HepG2 (cell line): ENCODE measurements at regions not wholly inside any gene's neighbourhood (a gene's known extent, or its start where the extent isn't known, plus 50 kb on each side); places are given as distances from the start of the nearest gene placed in this dataset.

Source experiments
- BCL6 ChIP-seq: IDR thresholded peaks from 2 replicates; pipeline ENCODE4 v1.6.1; 2016; ENCODE audit warnings: missing genetic modification reagents, missing compliant biosample characterization
- CTCF ChIP-seq: sonication (generic); formaldehyde crosslinking; IDR thresholded peaks from 2 replicates; pipeline ENCODE4 v1.5.0; 2020; ENCODE audit warnings: mild to moderate bottlenecking, missing genetic modification reagents, moderate library complexity
- KAT7 ChIP-seq: IDR thresholded peaks from 2 replicates; pipeline ENCODE4 v1.6.1; 2018; ENCODE audit warnings: borderline replicate concordance, missing compliant biosample characterization
- MAFF ChIP-seq: IDR thresholded peaks from 2 replicates; pipeline ENCODE4 v1.6.1; 2011; ENCODE audit warnings: low read depth, low read length, improper control_type of control experiment
- SIN3A ChIP-seq: IDR thresholded peaks from 2 replicates; pipeline ENCODE4 v1.6.1; 2011; ENCODE audit warnings: low read depth, mild to moderate bottlenecking, control low read depth, low read length, borderline replicate concordance
- ZKSCAN1 ChIP-seq: fragments of 150-350 bp; IDR thresholded peaks from 2 replicates; pipeline ENCODE4 v1.6.1; 2014; ENCODE audit warnings: low read length
- ZMYM3 ChIP-seq: sonication (generic); formaldehyde crosslinking; IDR thresholded peaks from 2 replicates; pipeline ENCODE4 v1.5.1; 2020; ENCODE audit warnings: mild to moderate bottlenecking, missing genetic modification reagents
- ZNF350 ChIP-seq: sonication (generic); formaldehyde crosslinking; IDR thresholded peaks from 2 replicates; pipeline ENCODE4 v1.4.0; 2020; ENCODE audit warnings: mild to moderate bottlenecking, low read depth, missing genetic modification reagents, borderline replicate concordance
- ZNF546 ChIP-seq: sonication (generic); formaldehyde crosslinking; conservative IDR thresholded peaks from 2 replicates; pipeline ENCODE4 v1.8.1; 2023; ENCODE audit warnings: mild to moderate bottlenecking, missing genetic modification reagents
- TF ChIP-seq, protein P1 (sequence below), 2 experiments: sonication (generic) in 1 of 2; formaldehyde crosslinking in 1 of 2; IDR thresholded peaks; 2 replicates each; pipeline versions ENCODE4 v1.5.1 to v1.6.1; 2011 to 2020; ENCODE audit warnings: borderline replicate concordance in 1 of 2, low read depth in 1 of 2, low read length in 1 of 2, mild to moderate bottlenecking in 1 of 2, missing genetic modification reagents in 1 of 2, moderate library complexity in 1 of 2

- TF ChIP-seq ZNF350 (CRISPR knock-in tag) (no peak), ZNF546 (CRISPR knock-in tag) (no peak), BCL6 (CRISPR knock-in tag) (no peak), ZKSCAN1 (no peak), SIN3A (no peak), MAFF (no peak), KAT7 (no peak), CTCF (CRISPR knock-in tag) (no peak), ZMYM3 (no peak)
- TF ChIP-seq, protein P1, sequence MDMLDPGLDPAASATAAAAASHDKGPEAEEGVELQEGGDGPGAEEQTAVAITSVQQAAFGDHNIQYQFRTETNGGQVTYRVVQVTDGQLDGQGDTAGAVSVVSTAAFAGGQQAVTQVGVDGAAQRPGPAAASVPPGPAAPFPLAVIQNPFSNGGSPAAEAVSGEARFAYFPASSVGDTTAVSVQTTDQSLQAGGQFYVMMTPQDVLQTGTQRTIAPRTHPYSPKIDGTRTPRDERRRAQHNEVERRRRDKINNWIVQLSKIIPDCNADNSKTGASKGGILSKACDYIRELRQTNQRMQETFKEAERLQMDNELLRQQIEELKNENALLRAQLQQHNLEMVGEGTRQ (IDR thresholded peaks at IDR 0.05; ENCODE audit: low read depth, low read length): no peak
- TF ChIP-seq, protein P1 (CRISPR knock-in tag; IDR thresholded peaks at IDR 0.05; ENCODE audit: borderline replicate concordance): no peak
Measured at GRCh38 chr4:3820806-3821579, 54.8 kb downstream of the ADRA2C start.
